Activated naive CD4-positive, alpha-beta T cell treated with anti-CD3 and anti-CD28 coated beads, Interleukin-2, amount 10 ng/mL, durations not matched to agents 7 days and 5 days (primary cell): ENCODE measurements at regions not wholly inside any gene's neighbourhood (a gene's known extent, or its start where the extent isn't known, plus 50 kb on each side); places are given as distances from the start of the nearest gene placed in this dataset.

Source experiments
- CTCF ChIA-PET: fragments of 350-600 bp; sonication (Branson Sonifier 250); formaldehyde crosslinking; loops from one replicate; lab custom pipeline; 2021; ENCODE audit warnings: antibody characterized with exemption; lab: Charles Lee
- DNase-seq: peaks from one replicate; pipeline ENCODE4 v3.0.0-alpha.2; 2020
- H3K27ac Mint-ChIP-seq: one replicate; pipeline ENCODE4 v1.8.0; 2021; ENCODE audit warnings: mild to moderate bottlenecking, moderate library complexity, mixed read lengths
- H3K27me3 Mint-ChIP-seq: one replicate; pipeline ENCODE4 v1.8.0; 2021; ENCODE audit warnings: mild to moderate bottlenecking, mixed read lengths
- H3K36me3 Mint-ChIP-seq: one replicate; pipeline ENCODE4 v1.8.0; 2021; ENCODE audit warnings: mixed read lengths
- H3K4me1 Mint-ChIP-seq: one replicate; pipeline ENCODE4 v1.8.0; 2021; ENCODE audit warnings: mixed read lengths
- H3K4me3 Mint-ChIP-seq: one replicate; pipeline ENCODE4 v1.8.0; 2021; ENCODE audit warnings: mild to moderate bottlenecking, moderate library complexity, mixed read lengths
- H3K9me3 Mint-ChIP-seq: one replicate; pipeline ENCODE4 v1.8.0; 2021; ENCODE audit warnings: mixed read lengths

- no peak for DNase-seq
- CTCF ChIA-PET: no interaction called here
- peaks cover 8% of the 10 kb centered on the region for H3K27me3 Mint-ChIP-seq
- no peaks in the 10 kb centered on the region for H3K9me3 Mint-ChIP-seq
- no peak overlapping the region for H3K4me3 Mint-ChIP-seq
- H3K27ac Mint-ChIP-seq: no peak overlapping the region
- H3K4me1 Mint-ChIP-seq: no peaks in the 10 kb centered on the region
- no peaks in the 10 kb centered on the region for H3K36me3 Mint-ChIP-seq
Observed at GRCh38 chr1:233435622-233436021, 108.1 kb downstream of the MAP3K21 start.

- no peak for DNase-seq
- Mint-ChIP-seq H3K4me3 (no peak overlapping the region), H3K36me3 (no peaks in the 10 kb centered on the region), H3K9me3 (no peaks in the 10 kb centered on the region), H3K27me3 (peaks cover 9% of the 10 kb centered on the region), H3K27ac (no peak overlapping the region), H3K4me1 (no peaks in the 10 kb centered on the region)
- CTCF ChIA-PET: interaction anchor here (1.2 to 3.4 kb wide), 5 partner anchors 18 to 627 kb away, joined by 3 to 31 read pairs (median 6); no protein-coding TSS in a partner anchor
Observed at GRCh38 chr1:233439721-233440120, 112.2 kb downstream of the MAP3K21 start.

DNA sequence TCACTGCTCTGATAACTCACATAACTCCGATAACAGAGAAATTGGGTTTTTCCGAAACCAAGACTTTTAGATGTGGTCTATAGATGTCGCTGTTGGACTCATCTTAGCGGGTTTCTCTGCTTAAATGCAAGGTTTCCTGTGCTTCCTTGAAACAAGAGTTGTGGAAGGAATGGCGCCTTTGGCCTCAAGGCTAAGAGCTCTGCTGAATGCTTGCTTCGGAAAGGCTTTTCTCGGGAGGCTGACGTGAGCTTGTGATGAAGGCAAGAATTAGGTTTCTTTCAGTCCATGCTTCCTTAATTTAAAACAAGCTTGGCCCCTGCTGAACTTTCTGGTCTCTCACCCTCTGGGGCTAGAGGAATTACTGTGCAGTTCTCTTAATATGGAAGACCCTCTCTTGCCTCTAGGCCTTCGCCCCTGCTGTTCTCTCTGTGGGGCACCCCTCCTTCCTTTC lies 113.5 kb downstream of the MAP3K21 start:
- Mint-ChIP-seq H3K27ac (no peak overlapping the region), H3K4me1 (no peaks in the 10 kb centered on the region), H3K27me3 (peaks cover 9% of the 10 kb centered on the region), H3K9me3 (no peaks in the 10 kb centered on the region), H3K4me3 (no peak overlapping the region), H3K36me3 (no peaks in the 10 kb centered on the region)
- DNase-seq: no peak
- CTCF ChIA-PET: interaction anchor here (0.6 to 3.4 kb wide), 23 partner anchors 10 to 626 kb away, joined by 3 to 31 read pairs (median 4); no protein-coding TSS in a partner anchor

DNA sequence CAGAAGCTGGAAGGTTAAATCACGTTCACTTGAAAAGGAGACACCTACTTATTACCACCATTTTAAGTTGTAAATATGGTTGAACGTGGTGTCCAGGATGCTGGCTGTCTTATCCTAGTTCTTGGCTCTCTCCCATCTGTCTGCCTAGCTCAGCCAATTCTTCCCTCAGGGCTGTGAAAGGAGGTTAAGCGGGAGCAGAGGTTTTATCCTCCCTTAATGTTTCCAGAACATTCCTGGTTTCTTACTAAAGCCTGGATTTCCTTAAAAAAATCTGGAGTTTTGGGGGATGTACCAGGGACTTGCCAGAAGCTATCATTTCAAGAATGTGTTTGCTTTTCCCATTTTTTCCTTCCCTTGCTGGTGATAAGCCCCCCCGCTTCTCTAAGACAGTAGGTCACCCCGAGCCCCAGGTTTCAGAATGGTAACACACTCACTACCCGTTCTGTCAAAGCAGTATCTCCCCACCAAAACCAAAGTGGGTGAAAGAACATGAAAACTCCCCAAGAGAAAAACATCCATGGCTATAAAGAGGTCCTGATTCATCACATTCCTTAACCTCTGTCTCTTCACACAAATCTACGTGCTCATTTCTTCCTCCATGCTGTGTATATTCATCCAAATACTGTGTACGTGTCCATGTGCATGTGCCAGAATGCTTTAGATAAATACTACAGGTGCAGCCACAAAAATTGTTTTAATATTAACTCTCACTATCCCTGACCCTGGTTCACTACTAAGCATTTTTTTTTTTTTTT lies 114.7 kb downstream of the MAP3K21 start:
- CTCF ChIA-PET: interaction anchor here (1.1 to 3.4 kb wide), 9 partner anchors 9 to 625 kb away, joined by 3 to 31 read pairs (median 6); no protein-coding TSS in a partner anchor
- no peak for DNase-seq
- Mint-ChIP-seq H3K4me3 (no peak overlapping the region), H3K4me1 (no peaks in the 10 kb centered on the region), H3K27ac (no peak overlapping the region), H3K36me3 (no peaks in the 10 kb centered on the region), H3K27me3 (peaks cover 9% of the 10 kb centered on the region), H3K9me3 (no peaks in the 10 kb centered on the region)

DNA sequence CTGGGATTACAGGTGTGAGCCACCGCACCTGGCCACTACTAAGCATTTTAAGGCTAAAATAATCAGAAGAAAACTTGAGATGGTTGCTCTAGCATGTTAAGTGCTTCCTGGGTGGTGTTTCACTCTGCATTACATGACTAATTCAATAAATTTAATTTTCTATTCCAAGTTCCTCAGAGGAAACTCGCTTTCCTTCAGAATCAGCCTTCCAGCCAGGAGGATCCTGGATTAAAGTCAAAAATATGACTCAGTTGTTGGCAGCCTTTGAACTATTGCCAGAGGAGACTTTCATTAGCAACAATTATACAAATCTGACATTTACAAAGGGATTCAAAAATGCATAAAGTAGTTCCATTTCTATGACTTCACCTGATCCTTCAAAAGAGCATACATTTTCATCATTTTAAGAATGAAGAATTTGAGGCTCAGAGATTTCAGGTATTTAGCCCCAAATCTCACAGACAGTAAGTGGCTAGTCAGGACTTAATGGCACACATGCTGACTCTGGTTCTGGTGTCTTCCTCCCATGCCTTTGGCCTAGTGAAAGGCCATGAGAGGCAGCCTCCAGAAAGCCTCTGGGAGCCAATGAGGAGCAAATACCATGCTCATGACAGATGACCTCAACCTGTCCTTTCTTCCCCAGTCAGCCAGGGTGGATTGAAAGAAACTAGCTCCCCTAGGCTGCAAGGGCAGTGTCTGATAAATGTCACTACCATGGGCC lies 115.7 kb downstream of the MAP3K21 start:
- no peaks in the 10 kb centered on the region for H3K36me3 Mint-ChIP-seq
- no peaks in the 10 kb centered on the region for H3K4me1 Mint-ChIP-seq
- no peak overlapping the region for H3K27ac Mint-ChIP-seq
- no peaks in the 10 kb centered on the region for H3K9me3 Mint-ChIP-seq
- no peak overlapping the region for H3K4me3 Mint-ChIP-seq
- no peak for DNase-seq
- peaks cover 9% of the 10 kb centered on the region for H3K27me3 Mint-ChIP-seq
- CTCF ChIA-PET: no interaction called here

GRCh38 chr1:233444484-233444883 lies 117.0 kb downstream of the MAP3K21 start:
- no peaks in the 10 kb centered on the region for H3K4me1 Mint-ChIP-seq
- CTCF ChIA-PET: no interaction called here
- no peaks in the 10 kb centered on the region for H3K36me3 Mint-ChIP-seq
- H3K27ac Mint-ChIP-seq: no peak overlapping the region
- peaks cover 8% of the 10 kb centered on the region for H3K27me3 Mint-ChIP-seq
- H3K4me3 Mint-ChIP-seq: no peak overlapping the region
- DNase-seq: no peak
- H3K9me3 Mint-ChIP-seq: no peaks in the 10 kb centered on the region

DNA sequence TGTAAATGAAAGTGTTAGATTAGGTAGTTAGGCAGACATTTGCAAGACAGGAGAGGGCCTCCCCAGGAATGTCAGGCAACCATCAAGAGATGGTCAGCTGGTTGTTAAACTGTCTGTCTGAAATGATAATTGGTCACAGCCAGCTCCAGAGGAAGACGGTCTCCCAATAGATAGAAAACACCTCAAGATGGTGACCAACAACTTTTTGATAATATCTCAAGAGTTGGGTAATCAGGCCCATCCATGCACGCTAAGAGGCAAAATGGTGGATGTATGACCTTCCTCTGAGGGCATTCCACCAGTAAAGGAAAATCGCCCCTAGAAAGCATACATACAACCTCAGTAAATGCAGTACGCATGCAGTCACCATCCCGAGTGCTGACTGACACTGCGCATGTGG lies 118.2 kb downstream of the MAP3K21 start:
- H3K27ac Mint-ChIP-seq: no peak overlapping the region
- no peak overlapping the region for H3K4me3 Mint-ChIP-seq
- H3K36me3 Mint-ChIP-seq: no peaks in the 10 kb centered on the region
- H3K4me1 Mint-ChIP-seq: no peaks in the 10 kb centered on the region
- H3K9me3 Mint-ChIP-seq: no peaks in the 10 kb centered on the region
- CTCF ChIA-PET: interaction anchor here (0.6 kb wide), 1 partner anchor 63 kb away, joined by 3 read pairs; no protein-coding TSS in a partner anchor
- DNase-seq: no peak
- peaks cover 9% of the 10 kb centered on the region for H3K27me3 Mint-ChIP-seq

- no peaks in the 10 kb centered on the region for H3K36me3 Mint-ChIP-seq
- no peaks in the 10 kb centered on the region for H3K4me1 Mint-ChIP-seq
- DNase-seq: no peak
- no peak overlapping the region for H3K4me3 Mint-ChIP-seq
- H3K27ac Mint-ChIP-seq: no peak overlapping the region
- CTCF ChIA-PET: no interaction called here
- H3K9me3 Mint-ChIP-seq: no peaks in the 10 kb centered on the region
- H3K27me3 Mint-ChIP-seq: peaks cover 9% of the 10 kb centered on the region
Observed at GRCh38 chr1:233446935-233447334, 119.4 kb downstream of the MAP3K21 start.

DNA sequence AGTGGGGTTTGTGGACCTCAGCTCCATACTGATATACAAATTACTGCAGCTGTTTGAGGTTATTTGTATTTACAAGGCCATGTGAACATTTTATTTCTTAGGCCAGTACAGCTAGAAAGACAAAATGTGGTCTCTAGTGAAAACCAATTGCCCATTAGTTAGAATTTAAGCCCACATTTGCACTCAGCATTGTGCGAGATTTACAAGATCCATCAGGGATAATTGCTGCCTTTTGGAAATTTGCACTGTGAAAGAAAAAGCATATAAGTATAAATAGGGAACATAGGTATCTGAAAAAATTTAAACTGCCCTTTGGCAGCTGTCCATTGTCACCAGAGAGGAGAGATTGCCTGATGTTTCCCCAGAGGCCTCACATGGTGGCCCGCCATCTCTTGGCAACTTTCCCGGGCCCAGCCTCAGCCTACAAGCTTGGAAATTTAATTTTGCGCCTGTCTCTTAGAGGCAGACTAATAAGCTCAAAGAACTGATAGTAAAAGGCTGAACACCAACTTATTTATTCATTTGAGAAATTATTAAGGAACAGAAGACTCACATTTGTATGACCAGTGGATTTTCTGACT lies 120.7 kb downstream of the MAP3K21 start:
- Mint-ChIP-seq H3K36me3 (no peaks in the 10 kb centered on the region), H3K4me1 (no peaks in the 10 kb centered on the region), H3K27me3 (peaks cover 8% of the 10 kb centered on the region), H3K4me3 (no peak overlapping the region), H3K27ac (no peak overlapping the region), H3K9me3 (no peaks in the 10 kb centered on the region)
- CTCF ChIA-PET: no interaction called here
- no peak for DNase-seq

- CTCF ChIA-PET: interaction anchor here (0.9 to 1.4 kb wide), 2 partner anchors 12 to 65 kb away, joined by 3 to 6 read pairs; no protein-coding TSS in a partner anchor
- H3K36me3 Mint-ChIP-seq: no peaks in the 10 kb centered on the region
- no peak overlapping the region for H3K4me3 Mint-ChIP-seq
- no peak overlapping the region for H3K27ac Mint-ChIP-seq
- peaks cover 11% of the 10 kb centered on the region for H3K27me3 Mint-ChIP-seq
- DNase-seq: no peak
- H3K4me1 Mint-ChIP-seq: no peaks in the 10 kb centered on the region
- no peaks in the 10 kb centered on the region for H3K9me3 Mint-ChIP-seq
Observed at GRCh38 chr1:233452724-233453123, 125.2 kb downstream of the MAP3K21 start.

DNA sequence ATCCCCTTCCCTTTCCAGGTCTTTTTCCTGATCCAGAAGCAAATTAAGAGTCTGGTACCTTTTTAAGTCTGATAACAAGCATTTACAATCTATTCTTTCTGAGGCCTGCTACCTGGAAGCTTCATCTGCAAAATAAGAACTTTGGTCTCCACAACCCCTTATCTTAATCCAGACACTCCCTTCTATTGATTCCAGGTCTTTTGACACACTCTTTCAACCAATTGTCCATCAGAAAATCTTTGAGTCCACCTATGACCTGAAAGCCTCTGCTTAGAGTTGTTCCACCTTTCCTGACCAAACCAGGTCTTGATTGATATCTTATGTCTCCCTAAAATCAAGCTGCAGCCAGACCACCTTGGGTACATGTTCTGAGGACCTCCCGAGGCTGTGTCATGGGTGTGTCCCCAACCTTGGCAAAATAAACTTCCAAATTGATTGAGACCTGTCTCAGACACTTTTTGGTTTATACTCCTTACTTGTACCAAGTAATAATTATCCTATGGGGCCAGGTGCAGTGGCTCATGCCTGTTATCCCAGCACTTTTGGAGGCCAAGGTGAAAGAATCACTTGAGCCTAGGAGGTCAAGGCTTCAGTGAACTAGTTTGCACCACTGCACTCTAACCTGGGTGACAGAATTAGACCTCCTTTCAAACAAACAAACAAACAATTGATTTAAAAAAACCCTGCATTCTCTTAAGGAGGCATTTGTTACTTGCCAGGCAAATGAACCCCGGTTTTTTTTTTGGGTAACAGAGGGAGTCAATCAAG lies 126.1 kb downstream of the MAP3K21 start:
- Mint-ChIP-seq H3K36me3 (no peaks in the 10 kb centered on the region), H3K27me3 (peaks cover 11% of the 10 kb centered on the region), H3K4me1 (no peaks in the 10 kb centered on the region), H3K9me3 (no peaks in the 10 kb centered on the region), H3K4me3 (no peak overlapping the region), H3K27ac (no peak overlapping the region)
- DNase-seq: no peak
- CTCF ChIA-PET: no interaction called here

- Mint-ChIP-seq H3K4me3 (no peak overlapping the region), H3K9me3 (no peaks in the 10 kb centered on the region), H3K27ac (no peak overlapping the region), H3K36me3 (no peaks in the 10 kb centered on the region), H3K4me1 (no peaks in the 10 kb centered on the region), H3K27me3 (no peaks in the 10 kb centered on the region)
- CTCF ChIA-PET: no interaction called here
- DNase-seq: no peak
Observed at GRCh38 chr1:233459470-233459945, 132.0 kb downstream of the MAP3K21 start.

DNA sequence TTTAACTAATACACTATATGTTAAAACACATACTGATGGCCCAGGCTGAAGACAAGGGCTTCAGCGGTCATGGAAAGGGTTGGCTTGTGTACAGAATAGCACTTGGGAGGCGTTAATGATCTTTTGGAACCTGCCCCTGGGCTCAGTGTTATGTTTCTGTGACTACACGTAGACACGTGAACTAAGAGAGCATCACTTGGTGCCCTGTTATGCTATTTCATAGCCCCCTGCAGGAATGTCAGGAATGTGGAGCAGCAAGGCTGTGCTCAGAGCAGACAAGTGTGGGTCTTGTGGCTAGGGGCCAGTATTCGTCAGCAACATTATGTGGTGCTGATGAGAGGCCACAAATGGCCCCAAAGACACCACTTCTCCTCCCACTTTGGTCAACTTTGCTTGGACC lies 132.4 kb downstream of the MAP3K21 start:
- Mint-ChIP-seq H3K27ac (no peak overlapping the region), H3K36me3 (no peaks in the 10 kb centered on the region), H3K4me3 (no peak overlapping the region), H3K9me3 (no peaks in the 10 kb centered on the region), H3K27me3 (no peaks in the 10 kb centered on the region), H3K4me1 (no peaks in the 10 kb centered on the region)
- DNase-seq: no peak
- CTCF ChIA-PET: no interaction called here

DNA sequence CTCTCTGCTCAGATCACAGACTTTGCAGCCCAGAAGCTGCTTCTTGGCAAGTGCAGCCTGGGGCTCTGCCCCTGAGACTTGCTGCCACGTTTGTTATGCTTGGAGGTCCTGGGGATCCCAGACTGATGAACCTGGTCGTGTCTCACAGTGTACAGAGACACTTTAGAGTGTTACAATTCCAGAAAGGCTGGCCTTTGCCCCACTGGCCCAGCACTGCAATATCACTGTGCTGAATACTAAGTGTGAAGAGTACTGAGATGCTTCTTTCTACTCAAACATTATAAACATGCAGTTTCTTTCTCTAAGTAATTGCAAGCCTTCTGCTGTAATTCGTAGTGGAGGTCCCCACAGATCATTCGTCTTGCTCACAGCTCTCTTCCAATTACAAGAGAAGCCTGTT lies 133.2 kb downstream of the MAP3K21 start:
- Mint-ChIP-seq H3K27ac (no peak overlapping the region), H3K36me3 (no peaks in the 10 kb centered on the region), H3K4me1 (no peaks in the 10 kb centered on the region), H3K4me3 (no peak overlapping the region), H3K9me3 (no peaks in the 10 kb centered on the region), H3K27me3 (no peaks in the 10 kb centered on the region)
- CTCF ChIA-PET: no interaction called here
- no peak for DNase-seq
